ENCODE measurements at regions not wholly inside any gene's neighbourhood (a gene's known extent, or its start where the extent isn't known, plus 50 kb on each side); places are given as distances from the start of the nearest gene placed in this dataset.

GRCh38 chr18:75824661-75825060 is 397.2 kb upstream of the SMIM21 start:
- Histone ChIP-seq H3K4me3 (ENCODE audit: low read length) (no peak overlapping the region), H3K9me2 (replicated peaks; ENCODE audit: insufficient read depth, low read length) (no peaks in the 10 kb centered on the region), H3F3A (ENCODE audit: insufficient read depth, low read length) (no peaks in the 10 kb centered on the region), H3K4me2 (ENCODE audit: low read depth, low read length) (no peak overlapping the region), H3K27me3 (replicated peaks; ENCODE audit: insufficient read depth, low read length) (no peaks in the 10 kb centered on the region), H3K9me3 (replicated peaks; ENCODE audit: insufficient read depth, low read length) (no peaks in the 10 kb centered on the region), H3K27ac (ENCODE audit: low read length) (no peak overlapping the region), H3K36me3 (replicated peaks; ENCODE audit: insufficient read depth, low read length) (no peaks in the 10 kb centered on the region), H3K9ac (ENCODE audit: low read length) (no peak overlapping the region), H3K79me2 (ENCODE audit: low read length) (no peaks in the 10 kb centered on the region), H4K20me1 (ENCODE audit: insufficient read depth, low read length) (no peaks in the 10 kb centered on the region), H3K4me1 (ENCODE audit: low read length) (no peaks in the 10 kb centered on the region), H2AFZ (ENCODE audit: low read length) (no peak overlapping the region)
- TF ChIP-seq EZH2 (optimal IDR thresholded peaks at IDR 0.05; ENCODE audit: low read depth, low read length) (no peak), CTCF (IDR thresholded peaks at IDR 0.05; ENCODE audit: low read length) (no peak), EZH2phosphoT487 (IDR thresholded peaks at IDR 0.05; ENCODE audit: low read length) (no peak)
- DNase-seq: no peak

GRCh38 chr18:75823471-75823870 is 396.0 kb upstream of the SMIM21 start:
- H3K36me3 ChIP-seq (replicated peaks; ENCODE audit: insufficient read depth, low read length): no peaks in the 10 kb centered on the region
- DNase-seq: no peak
- H3K4me1 ChIP-seq (ENCODE audit: low read length): no peaks in the 10 kb centered on the region

GRCh38 chr18:75818383-75818782 is 390.9 kb upstream of the SMIM21 start:
- DNase-seq: no peak
- H4K20me1 ChIP-seq (ENCODE audit: insufficient read depth, low read length): no peaks in the 10 kb centered on the region
- H3K27ac ChIP-seq (ENCODE audit: low read length): no peak overlapping the region
- H3K9me2 ChIP-seq (replicated peaks; ENCODE audit: insufficient read depth, low read length): no peaks in the 10 kb centered on the region
- no peak for TF ChIP-seq CTCF (IDR thresholded peaks at IDR 0.05; ENCODE audit: low read length)
- no peak for TF ChIP-seq EZH2phosphoT487 (IDR thresholded peaks at IDR 0.05; ENCODE audit: low read length)
- no peak overlapping the region for H2AFZ ChIP-seq (ENCODE audit: low read length)
- H3F3A ChIP-seq (ENCODE audit: insufficient read depth, low read length): no peaks in the 10 kb centered on the region
- no peaks in the 10 kb centered on the region for H3K27me3 ChIP-seq (replicated peaks; ENCODE audit: insufficient read depth, low read length)
- no peaks in the 10 kb centered on the region for H3K4me1 ChIP-seq (ENCODE audit: low read length)
- no peaks in the 10 kb centered on the region for H3K36me3 ChIP-seq (replicated peaks; ENCODE audit: insufficient read depth, low read length)
- H3K4me2 ChIP-seq (ENCODE audit: low read depth, low read length): no peak overlapping the region
- H3K79me2 ChIP-seq (ENCODE audit: low read length): no peaks in the 10 kb centered on the region
- no peak overlapping the region for H3K4me3 ChIP-seq (ENCODE audit: low read length)
- no peaks in the 10 kb centered on the region for H3K9me3 ChIP-seq (replicated peaks; ENCODE audit: insufficient read depth, low read length)
- H3K9ac ChIP-seq (ENCODE audit: low read length): no peak overlapping the region

More at GRCh38 chr18:75823471-75823870, 396.0 kb upstream of the SMIM21 start:
- no peaks in the 10 kb centered on the region for H3K9me3 ChIP-seq (replicated peaks; ENCODE audit: insufficient read depth, low read length)
- no peak overlapping the region for H3K4me3 ChIP-seq (ENCODE audit: low read length)
- H3K4me2 ChIP-seq (ENCODE audit: low read depth, low read length): no peak overlapping the region
- no peaks in the 10 kb centered on the region for H3F3A ChIP-seq (ENCODE audit: insufficient read depth, low read length)
- H3K27ac ChIP-seq (ENCODE audit: low read length): no peak overlapping the region
- H3K9ac ChIP-seq (ENCODE audit: low read length): no peak overlapping the region
- no peaks in the 10 kb centered on the region for H3K79me2 ChIP-seq (ENCODE audit: low read length)
- H3K9me2 ChIP-seq (replicated peaks; ENCODE audit: insufficient read depth, low read length): no peaks in the 10 kb centered on the region
- no peaks in the 10 kb centered on the region for H3K27me3 ChIP-seq (replicated peaks; ENCODE audit: insufficient read depth, low read length)
- H2AFZ ChIP-seq (ENCODE audit: low read length): no peak overlapping the region
- TF ChIP-seq EZH2 (optimal IDR thresholded peaks at IDR 0.05; ENCODE audit: low read depth, low read length): no peak
- no peak for TF ChIP-seq EZH2phosphoT487 (IDR thresholded peaks at IDR 0.05; ENCODE audit: low read length)
- TF ChIP-seq CTCF (IDR thresholded peaks at IDR 0.05; ENCODE audit: low read length): no peak
- no peaks in the 10 kb centered on the region for H4K20me1 ChIP-seq (ENCODE audit: insufficient read depth, low read length)
